ENCODE measurements at regions not wholly inside any gene's neighbourhood (a gene's known extent, or its start where the extent isn't known, plus 50 kb on each side); places are given as distances from the start of the nearest gene placed in this dataset.

DNA sequence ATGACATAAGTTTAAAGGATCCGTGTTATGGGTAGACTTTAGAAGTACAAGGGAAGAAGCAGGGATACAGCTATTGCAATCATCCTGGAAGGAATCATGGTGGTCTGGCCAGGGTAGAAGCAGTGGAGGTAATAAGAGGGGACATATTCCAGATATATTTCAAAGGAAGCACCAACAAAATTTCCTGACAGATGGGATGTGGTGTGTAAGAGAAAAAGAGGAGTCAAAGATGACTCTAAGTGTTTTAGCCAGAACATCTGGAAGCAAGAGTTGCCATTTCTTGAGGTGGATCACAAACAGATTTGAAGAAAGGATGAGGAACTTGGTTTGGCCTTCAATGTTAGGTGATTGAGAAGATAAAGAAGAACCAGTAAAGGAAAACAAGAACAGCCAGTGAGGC lies 133.1 kb upstream of the CTAGE1 start:
- Histone ChIP-seq H3K27ac (replicated peaks in 1 of 4) (no peak overlapping the region), H3K36me3 (no peaks in the 10 kb centered on the region), H3K9me3 (no peaks in the 10 kb centered on the region), H3K27me3 (no peaks in the 10 kb centered on the region), H3K4me3 (no peak overlapping the region), H3K4me1 (peaks cover 11 to 16% (median 13%) of the 10 kb centered on the region in 4 donors)
- no peak for TF ChIP-seq EP300 (IDR thresholded peaks at IDR 0.05)
- TF ChIP-seq POLR2AphosphoS5 (IDR thresholded peaks at IDR 0.05): no peak
- TF ChIP-seq, protein P1, sequence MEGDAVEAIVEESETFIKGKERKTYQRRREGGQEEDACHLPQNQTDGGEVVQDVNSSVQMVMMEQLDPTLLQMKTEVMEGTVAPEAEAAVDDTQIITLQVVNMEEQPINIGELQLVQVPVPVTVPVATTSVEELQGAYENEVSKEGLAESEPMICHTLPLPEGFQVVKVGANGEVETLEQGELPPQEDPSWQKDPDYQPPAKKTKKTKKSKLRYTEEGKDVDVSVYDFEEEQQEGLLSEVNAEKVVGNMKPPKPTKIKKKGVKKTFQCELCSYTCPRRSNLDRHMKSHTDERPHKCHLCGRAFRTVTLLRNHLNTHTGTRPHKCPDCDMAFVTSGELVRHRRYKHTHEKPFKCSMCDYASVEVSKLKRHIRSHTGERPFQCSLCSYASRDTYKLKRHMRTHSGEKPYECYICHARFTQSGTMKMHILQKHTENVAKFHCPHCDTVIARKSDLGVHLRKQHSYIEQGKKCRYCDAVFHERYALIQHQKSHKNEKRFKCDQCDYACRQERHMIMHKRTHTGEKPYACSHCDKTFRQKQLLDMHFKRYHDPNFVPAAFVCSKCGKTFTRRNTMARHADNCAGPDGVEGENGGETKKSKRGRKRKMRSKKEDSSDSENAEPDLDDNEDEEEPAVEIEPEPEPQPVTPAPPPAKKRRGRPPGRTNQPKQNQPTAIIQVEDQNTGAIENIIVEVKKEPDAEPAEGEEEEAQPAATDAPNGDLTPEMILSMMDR (IDR thresholded peaks at IDR 0.05): no peak
- no peak for TF ChIP-seq POLR2A (IDR thresholded peaks at IDR 0.05; ENCODE audit: low read depth)
- intact Hi-C loops (cut with DNase I): no loop called here
- WGBS: 81% methylated on average over 1 of the region's 1 CpG
- DNase-seq (ENCODE audit: extremely low spot score): no peak

DNA sequence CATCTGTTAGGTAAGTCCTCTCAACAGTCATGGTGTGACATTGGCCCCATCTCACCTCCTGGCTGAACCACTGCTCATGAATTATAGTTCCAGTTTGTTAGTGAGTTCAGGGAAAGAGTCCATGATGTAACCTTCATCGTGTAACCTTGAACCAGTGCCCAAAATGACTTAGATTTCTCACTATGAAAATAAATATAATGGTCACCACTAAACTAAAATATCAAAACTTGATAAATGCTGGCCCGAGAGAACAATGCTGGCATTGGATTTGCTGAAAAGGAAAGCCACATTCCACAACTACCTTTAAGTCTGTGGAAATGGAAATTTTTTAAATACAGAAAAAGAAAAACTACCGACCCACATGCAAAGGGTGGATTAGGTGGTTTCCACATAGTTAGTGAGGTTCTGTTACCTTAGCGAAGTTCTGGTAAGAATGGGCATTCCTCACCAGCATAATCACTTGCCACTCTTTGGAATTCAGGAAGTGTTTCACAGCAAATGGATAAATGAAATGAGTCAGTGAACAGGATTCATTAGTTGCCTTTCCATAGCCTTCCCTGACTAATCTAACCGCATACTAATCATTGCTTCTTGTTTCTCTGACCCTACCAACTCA lies 133.9 kb upstream of the CTAGE1 start:
- TF ChIP-seq POLR2A (IDR thresholded peaks at IDR 0.05; ENCODE audit: low read depth) (no peak), EP300 (IDR thresholded peaks at IDR 0.05) (no peak), POLR2AphosphoS5 (IDR thresholded peaks at IDR 0.05) (no peak)
- TF ChIP-seq, protein P1 (IDR thresholded peaks at IDR 0.05): no peak
- Histone ChIP-seq H3K4me1 (peaks cover 7 to 11% (median 8%) of the 10 kb centered on the region in 4 donors), H3K27ac (replicated peaks in 1 of 4) (no peak overlapping the region), H3K36me3 (no peaks in the 10 kb centered on the region), H3K9me3 (no peaks in the 10 kb centered on the region), H3K4me3 (no peak overlapping the region), H3K27me3 (no peaks in the 10 kb centered on the region)
- intact Hi-C loops (cut with DNase I): no loop called here
- WGBS: 60% methylated on average over 5 of the region's 5 CpGs
- DNase-seq (ENCODE audit: extremely low spot score): no peak

DNA sequence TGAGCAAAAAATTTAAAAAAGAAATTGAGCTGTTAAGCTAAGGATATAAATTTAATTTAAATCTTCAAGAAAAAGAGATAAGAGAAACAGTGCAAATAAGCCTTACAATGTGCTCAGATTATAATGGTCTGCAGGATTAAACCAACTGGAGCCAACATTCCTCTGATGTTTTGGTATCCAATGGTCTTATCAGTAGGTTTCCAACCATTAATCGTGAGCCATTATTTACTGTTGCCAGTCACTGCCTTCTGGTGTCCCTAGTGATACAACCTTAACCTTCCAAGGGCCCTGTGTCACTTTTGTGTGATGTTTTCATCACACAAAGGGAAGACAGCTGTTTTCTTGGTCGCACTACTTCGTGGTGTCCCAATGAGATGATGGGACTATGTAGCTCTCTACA lies 134.5 kb upstream of the CTAGE1 start:
- H3K4me1 ChIP-seq: peaks cover under 1 to 11% (median 5%) of the 10 kb centered on the region in 4 donors
- H3K36me3 ChIP-seq: no peaks in the 10 kb centered on the region
- no peak overlapping the region for H3K4me3 ChIP-seq
- intact Hi-C loops (cut with DNase I): no loop called here
- H3K27ac ChIP-seq (replicated peaks in 1 of 4): no peak overlapping the region
- no peaks in the 10 kb centered on the region for H3K9me3 ChIP-seq
- H3K27me3 ChIP-seq: no peaks in the 10 kb centered on the region
- no peak for TF ChIP-seq POLR2A (IDR thresholded peaks at IDR 0.05; ENCODE audit: low read depth)
- no peak for TF ChIP-seq POLR2AphosphoS5 (IDR thresholded peaks at IDR 0.05)
- no peak for TF ChIP-seq EP300 (IDR thresholded peaks at IDR 0.05)
- TF ChIP-seq, protein P1 (IDR thresholded peaks at IDR 0.05): no peak
- WGBS: 56% methylated on average over 3 of the region's 3 CpGs
- DNase-seq (ENCODE audit: extremely low spot score): no peak

DNA sequence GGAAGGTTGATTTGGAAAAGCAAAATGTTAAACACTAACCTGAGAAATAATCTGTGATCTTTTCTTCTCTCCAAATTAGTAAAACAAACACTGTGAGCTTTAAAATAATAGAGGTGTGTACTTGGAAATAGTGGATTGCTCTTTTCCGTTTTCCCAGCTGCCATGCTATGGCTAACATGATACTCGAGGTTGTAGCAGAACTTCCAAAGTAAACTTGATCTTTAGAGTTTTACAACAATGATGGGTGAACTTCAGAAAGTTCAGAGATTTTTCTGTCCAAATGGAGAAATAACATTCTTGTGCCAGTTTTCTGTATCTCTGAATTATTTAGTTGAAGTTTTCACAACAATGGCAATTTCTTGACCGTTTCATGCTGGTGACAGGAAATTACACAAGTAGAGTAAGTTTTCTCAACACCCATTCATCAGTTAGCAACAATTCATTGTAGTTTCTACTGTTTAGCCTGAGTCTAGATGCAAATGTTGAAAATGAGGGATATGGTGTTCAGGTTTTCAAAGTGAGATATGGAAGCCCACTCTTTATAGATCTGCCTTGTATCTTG lies 135.3 kb upstream of the CTAGE1 start:
- peaks cover 0 to 12% (median 4%) of the 10 kb centered on the region in 4 donors for H3K4me1 ChIP-seq
- no peak for DNase-seq (ENCODE audit: extremely low spot score)
- no peaks in the 10 kb centered on the region for H3K9me3 ChIP-seq
- no peak overlapping the region for H3K27ac ChIP-seq (replicated peaks in 1 of 4)
- intact Hi-C loops (cut with DNase I): no loop called here
- no peak overlapping the region for H3K4me3 ChIP-seq
- no peak for TF ChIP-seq EP300 (IDR thresholded peaks at IDR 0.05)
- H3K36me3 ChIP-seq: no peaks in the 10 kb centered on the region
- WGBS: 84% methylated on average over 3 of the region's 3 CpGs
- H3K27me3 ChIP-seq: no peaks in the 10 kb centered on the region

DNA sequence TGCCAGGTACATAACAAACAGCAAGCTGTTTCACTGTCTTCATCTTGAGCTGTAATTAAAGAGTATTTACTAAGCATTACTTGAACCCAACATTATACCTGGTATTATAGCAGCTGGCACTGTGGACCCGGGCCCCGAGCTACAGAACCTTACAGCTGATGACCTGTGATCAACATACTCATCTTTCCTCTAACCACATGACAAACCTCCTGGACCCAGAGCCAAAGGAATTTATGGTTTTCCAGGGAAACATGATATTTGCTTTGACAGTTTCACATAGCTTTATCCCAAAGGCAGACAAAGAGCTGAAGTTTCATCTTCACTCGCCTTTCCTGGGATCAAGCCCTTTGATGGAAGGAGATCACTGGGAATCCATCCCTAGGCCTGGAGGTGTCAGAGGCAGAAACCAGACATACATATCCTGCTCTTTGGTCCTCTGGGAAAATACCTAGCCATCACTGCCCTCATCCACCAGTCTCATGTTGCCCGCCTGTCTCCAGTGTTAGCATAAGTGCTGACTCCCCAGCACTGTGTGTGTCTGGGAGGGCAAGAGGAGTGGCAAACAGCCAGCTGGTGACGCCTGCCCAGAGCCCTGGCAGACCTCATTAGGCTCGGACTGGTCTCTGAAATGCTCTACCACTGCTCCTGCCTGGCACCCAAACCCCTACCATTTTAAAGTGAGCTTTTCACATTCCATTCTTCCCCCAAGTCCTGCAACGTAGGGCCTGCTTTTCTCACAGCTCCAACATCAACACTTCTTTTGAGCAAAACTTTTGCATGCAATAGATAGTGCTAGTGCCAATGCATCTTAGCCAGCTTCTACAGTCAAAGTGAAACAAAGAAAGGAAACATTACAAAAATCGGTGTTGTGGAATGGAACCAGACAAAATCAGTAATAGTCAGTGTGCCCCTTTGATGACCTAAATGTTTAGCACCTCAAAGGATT lies 138.8 kb upstream of the CTAGE1 start:
- TF ChIP-seq EP300 (IDR thresholded peaks at IDR 0.05): no peak
- TF ChIP-seq, protein P1 (IDR thresholded peaks at IDR 0.05): no peak
- TF ChIP-seq POLR2A (IDR thresholded peaks at IDR 0.05; ENCODE audit: low read depth): no peak
- TF ChIP-seq POLR2AphosphoS5 (IDR thresholded peaks at IDR 0.05): no peak
- Histone ChIP-seq H3K27me3 (no peaks in the 10 kb centered on the region), H3K27ac (replicated peaks in 1 of 4) (peak overlapping the region in 2 of 4 donors; percentile 4 to 12), H3K36me3 (no peaks in the 10 kb centered on the region), H3K4me3 (no peak overlapping the region), H3K9me3 (no peaks in the 10 kb centered on the region), H3K4me1 (peaks cover 5 to 32% (median 24%) of the 10 kb centered on the region in 4 donors)
- 68% methylated on average over 7 of the region's 8 CpGs for WGBS
- no peak for DNase-seq (ENCODE audit: extremely low spot score)
- intact Hi-C loops (cut with DNase I): loop anchor here (5.0 kb wide), 1 partner anchor 274 kb away; no protein-coding TSS in a partner anchor
